NCI-H748 treated with DMSO at 0.1 percent for 48 hours (cell line): ENCODE measurements at regions not wholly inside any gene's neighbourhood (a gene's known extent, or its start where the extent isn't known, plus 50 kb on each side); places are given as distances from the start of the nearest gene placed in this dataset.

Source experiments
- DNase-seq: peaks from one replicate; lab custom pipeline; 2025; lab: John Stamatoyannopoulos, UW

DNA sequence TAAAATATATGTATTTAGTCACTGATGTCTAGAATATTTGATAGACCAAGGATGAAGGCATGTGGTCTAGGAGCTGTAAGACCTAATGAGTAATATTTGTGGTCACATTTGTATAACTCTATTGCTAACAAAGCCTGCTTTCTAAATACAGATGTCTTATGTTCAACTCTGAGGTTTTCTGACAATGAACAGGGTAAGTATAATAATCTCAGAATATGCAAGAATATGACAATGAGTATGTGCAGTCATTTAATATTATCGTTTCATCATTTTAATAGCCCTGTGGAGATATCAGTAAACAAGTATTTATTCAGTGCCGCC is 389.6 kb downstream of the LRIG3 start:
- DNase-seq, result no peak

DNA sequence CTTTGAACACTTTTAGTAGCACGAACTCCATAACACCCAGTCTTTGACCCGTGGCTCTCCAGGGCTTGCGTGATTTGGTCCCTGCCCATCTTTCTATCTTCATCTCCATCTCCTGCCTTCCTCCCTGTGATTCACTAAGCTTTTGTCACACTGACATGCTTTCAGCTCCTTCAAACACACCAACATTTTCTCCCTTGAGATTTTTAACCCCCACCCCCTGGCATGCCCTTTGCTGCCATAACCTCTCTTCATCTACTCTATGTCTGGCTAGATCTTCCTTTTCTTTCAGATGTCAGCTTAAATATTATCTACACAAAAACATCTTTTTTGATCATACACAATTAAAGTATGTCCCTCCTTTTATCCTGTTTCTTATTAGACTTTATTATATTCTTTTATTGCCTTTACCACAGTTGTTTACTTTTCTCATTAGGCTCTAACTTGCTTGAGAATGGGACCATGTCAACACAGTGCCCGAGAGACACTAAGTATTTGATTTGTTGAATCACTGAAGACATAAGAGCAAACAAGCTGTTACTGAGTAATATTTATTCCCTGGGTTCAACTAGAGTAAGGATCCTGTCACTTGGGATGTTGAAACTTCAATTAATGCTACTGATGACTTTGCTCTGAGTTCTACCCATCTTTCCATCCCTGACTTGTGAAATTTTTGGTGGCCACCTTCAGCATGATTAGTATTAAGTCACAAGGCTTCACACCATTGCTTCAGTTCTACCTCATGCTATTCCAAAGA is 387.3 kb downstream of the LRIG3 start:
- no peak for DNase-seq

DNA sequence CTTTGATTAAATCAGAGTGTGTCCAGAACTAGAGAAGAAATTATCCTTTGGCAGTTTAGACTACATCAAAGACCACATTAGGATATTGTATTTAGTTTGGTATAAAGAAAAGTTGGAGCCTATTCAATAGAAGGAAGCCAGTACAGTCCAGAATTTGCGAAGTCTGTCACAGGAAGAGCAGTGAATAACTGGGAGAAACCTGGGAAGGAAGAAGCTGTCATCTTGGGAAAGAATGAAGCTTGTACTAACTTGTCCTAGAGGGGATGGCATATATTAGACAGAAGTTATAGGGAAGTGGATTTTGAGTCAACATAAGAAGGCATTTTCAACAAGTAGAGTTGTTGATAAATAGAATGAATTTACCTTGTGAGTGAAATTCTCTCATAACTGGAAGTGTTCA is 386.7 kb downstream of the LRIG3 start:
- DNase-seq, result no peak

DNA sequence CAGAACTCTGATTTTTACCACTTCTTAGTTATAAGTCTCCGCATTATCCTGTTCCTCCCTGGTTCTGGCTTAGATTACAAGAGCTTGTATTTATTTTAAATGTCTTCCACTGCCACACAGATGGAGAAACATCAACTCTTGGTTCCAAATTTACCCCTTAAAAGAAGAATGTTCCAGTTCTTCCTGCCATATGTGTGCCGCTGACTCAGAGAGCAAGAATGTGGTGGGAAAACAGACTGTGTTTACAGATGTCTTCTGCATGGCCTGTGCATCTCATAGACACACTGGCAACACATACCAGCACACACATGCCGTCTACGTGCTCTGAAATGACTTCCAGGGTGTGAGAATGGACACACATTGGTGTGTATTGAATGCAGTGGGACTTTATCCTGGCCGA is 383.0 kb downstream of the LRIG3 start:
- DNase-seq, result no peak

DNA sequence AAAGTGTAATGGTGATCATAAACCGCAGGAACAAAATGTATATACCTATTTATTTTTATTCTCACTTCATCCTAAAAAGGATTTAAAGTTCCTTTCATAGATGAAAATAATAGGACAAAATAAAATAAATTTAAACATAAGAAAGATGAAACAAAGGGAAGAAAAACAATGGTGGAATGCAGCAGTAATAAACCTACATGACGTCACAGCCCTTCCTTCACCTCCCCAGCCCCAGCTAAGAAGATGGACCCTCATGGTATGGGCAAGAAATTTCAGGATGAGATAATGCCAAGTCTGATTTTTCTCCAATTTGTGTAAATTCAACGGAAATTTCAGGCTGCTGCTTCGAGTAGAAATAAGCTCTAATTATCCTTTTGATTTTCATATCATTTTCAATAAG is 381.0 kb downstream of the LRIG3 start:
- DNase-seq, result no peak

DNA sequence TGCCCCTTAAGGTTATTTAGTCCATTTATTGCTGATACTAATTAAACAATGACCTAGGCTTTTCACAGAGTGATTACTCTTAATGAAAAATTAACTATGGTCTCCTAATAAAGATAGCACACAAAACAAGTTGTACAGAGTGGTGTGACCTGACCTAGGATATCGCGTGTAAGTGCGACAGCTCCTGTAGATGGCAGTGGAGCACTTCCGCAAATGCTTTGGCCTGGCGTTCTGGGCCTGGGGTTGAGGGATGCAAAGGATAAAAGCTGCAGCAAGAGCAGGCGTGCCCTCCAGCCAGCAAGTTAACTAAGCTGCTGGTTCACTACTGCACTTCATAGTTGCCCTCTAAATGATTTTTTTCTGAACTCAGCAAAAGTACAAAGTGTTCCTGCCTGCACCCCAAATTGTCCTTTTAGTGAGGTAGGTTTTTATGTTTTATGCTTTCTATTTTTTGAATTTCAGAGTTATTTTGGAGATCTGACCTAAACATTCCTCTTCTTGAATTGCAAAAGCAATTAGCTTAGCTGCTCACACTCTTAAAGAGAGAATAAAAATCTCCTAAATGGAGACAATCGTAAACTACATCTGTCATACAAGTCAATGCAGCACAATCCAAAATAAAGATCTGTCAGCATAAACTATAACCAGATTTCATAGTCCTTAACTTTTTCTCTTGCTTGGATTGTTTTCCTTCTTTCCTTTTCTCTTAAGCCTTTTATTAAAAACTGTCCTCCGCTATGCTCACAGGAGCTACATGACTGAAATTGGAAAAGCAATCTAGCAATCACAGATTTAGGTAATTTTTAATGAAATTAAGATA is 379.6 kb downstream of the LRIG3 start:
- DNase-seq, result peak; percentile 93

DNA sequence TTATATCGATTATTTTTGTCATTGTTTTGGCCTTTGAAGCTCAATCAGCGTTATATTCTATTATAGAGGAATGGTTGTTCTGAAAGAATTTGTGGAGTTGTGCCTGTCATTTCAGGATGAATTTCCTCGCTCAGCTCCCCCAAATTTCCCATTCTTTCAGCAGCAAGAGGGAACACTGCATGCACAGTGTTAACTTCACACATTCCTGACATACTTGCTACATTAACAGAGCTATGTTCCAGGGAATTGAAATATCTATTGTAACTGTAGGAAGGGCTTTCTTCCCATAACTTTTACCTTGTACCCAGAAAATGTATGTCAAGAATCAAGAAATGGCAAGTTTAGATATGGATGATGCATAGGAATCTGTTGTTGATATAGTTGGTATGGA is 379.0 kb downstream of the LRIG3 start:
- no peak for DNase-seq

DNA sequence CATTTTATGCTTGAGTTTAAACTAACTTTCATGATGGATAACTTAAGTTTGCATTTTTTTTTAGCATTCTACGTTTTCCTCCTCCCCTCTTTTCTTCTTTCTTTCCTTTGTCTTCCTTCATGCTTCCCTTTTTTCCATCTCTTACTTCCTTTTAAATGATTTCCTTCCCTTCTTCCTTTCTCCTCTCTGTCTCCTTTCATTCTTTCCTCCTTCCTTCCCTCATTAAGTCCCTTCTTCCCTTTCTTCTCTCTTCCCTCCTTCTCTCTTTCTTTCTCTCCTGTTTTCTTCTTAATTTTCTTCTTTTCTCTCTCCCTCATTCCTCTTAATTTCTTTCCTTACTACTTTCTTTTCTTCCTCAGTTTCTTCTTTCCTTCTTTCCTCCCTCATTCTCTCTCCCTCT is 376.0 kb downstream of the LRIG3 start:
- no peak for DNase-seq

DNA sequence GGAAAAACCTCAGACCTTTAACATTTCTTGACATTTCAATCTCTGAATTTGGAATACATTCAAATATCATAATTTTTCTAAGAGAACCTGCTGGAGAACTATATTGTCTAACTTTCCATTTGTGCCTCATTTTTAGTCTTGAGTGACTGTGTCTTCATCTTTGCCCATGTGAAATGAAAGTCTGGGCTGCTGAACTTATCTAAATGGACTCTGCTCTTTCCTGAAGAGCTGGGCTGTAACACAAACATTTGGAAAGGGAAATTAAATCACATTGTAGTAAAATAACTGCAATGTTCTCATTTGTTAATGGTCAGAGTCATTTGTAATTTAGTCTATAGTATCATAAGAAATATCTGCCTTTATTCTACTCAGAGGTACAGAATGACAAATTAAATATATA is 373.1 kb downstream of the LRIG3 start:
- no peak for DNase-seq

DNA sequence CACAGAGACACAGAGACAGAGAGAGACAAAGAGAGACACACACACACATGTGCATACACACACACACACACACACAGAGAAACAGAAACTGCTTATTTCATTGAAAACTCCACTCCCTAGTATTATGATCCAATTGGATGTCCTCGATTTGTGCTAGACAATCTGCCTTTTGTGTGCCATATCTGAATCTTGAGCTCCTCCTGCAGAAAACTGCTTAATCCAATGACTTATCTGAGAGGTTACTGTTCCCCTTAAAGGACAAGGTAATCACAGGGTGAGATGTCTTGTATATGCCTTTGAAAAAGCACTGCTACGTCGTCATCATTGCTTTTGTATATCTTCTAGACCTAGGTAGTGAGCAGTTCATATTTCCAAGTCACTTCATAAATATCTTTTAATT is 371.5 kb downstream of the LRIG3 start:
- no peak for DNase-seq

DNA sequence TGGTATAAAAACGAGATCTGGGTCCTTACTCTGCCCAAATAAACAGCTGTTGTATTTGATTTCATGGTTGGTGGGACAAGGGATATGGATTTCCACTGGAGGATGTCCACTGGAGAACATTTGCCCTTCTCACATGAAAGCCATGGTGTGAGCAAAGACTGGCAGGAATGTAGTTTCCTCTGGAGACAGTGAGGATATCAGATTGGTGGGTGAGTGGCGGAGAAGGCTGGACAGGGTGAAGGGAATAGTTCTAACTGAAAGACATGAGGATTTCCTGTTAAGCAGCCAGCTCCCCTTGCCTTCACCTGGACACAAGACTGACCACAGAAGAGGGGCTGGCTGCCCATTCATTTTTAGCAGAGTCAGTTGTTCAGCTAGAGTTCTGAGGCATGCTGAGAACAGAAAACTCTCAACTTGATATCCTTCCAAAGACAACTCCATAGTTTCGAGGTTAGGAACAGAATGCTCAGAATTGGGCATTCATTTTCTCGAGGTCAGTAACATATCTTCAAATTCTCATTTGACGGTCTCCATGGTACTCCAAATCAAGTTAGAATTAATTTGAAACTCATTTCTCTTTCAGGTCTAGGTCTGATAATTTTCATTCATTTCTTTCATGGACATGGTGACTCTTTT is 365.7 kb downstream of the LRIG3 start:
- no peak for DNase-seq

DNA sequence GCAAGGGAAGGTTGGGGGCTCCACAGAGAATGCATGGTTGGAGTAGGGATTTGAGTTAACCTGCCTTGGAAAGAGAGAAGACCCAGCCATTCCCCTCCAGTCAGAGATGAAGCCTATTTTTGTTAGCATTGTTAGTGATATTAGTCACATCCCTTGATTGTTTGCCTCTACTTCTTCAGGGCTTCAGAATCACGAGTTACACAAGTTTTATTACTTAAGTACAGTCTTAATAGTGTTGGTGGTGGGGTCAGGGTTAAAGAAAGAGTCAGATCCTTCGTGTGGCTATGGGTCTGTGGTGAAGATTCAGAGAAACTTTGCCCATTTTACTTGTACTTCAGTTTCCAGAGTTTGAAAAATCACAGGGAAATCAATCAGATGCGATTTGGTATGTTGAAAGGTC is 363.1 kb downstream of the LRIG3 start:
- no peak for DNase-seq

DNA sequence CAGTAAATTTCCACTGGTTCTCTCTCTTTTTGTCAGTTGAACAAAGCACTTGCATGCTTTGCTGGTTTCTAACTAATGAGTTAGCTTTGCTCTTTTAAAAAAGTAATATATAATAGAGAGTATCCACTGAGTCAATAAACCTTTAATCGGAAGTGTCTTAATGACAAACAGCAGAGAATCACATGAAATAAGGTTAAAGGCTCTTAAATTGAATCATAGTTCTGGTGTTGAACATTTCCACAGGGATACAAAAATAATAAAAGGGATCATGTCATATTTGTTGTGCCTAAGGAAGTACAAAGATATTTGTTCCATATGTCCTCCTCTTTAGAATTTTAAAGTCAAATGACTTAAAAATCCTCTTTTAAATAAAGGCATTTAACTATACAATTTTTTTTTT is 362.6 kb downstream of the LRIG3 start:
- no peak for DNase-seq

DNA sequence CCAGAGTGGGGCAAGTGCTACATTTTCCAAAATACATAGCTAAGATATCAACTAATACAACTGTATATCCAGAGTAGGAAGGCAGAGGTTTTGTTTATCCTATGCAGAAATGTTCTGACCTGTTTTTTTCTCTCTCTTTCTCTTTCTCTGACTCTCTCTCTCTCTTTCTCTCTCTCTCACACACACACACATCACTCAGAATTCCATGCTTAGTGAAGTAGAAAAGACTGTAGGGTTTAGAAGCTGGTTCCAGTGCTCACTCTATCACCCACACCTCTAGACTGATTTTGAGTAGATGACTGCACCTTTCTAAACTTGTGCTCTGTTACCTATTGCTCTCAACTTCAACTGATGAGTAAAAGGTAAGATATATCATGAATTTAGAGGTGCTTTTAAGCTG is 356.7 kb downstream of the LRIG3 start:
- no peak for DNase-seq

DNA sequence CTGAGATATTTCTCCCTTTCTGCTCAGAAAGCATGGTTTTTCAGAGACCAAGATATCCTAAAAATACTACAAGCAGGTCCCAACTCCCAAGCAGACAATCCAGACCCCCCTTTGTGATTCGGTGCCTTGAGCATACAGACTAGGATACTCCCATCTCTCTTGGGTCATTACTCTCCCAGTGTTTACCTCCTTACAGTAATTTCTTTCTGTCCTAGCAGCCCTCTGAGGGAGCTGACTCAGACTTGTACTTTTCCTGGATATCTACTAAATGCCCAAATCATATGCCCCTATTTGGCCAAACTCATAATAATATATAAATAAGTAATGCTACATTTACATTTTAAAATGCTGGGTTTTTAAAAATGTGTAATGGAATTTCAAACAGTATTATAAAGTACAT is 355.6 kb downstream of the LRIG3 start:
- DNase-seq, result no peak

DNA sequence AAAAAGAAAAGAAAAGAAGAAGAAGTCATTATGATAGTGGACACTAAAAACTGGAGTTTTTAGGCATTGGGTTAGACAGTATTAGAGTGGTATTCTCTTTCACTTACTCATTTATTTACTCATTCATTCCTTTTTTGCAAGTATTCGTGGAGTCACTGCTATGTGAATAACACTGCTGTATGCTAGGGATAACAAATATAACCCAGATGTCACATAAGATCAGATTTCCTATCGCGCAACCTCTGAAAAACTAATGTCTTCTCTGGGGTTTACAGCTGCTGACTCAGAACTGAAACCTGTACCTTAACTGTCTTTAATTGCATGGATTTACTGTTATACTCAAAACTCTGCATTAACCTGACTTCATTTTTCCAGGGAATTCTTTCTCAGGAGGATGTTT is 353.7 kb downstream of the LRIG3 start:
- no peak for DNase-seq

DNA sequence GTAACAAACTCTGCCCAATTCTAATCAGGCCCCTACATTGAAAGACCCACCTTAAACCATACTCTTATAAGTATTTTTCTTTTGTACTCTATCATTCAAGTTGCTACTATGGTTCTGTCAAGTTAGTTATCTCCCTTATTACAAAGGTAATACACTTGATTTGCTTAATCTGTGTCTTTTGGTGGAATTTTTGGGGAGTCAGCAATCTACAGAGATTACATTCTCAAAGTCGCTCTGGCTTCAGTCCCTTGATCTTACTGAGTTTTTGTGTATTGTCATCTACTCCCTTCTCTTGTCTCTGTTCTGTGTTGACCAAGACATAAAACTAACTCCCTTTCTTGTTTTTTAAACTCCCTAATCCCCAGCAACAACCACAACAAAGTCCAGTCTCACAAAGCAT is 353.1 kb downstream of the LRIG3 start:
- no peak for DNase-seq

DNA sequence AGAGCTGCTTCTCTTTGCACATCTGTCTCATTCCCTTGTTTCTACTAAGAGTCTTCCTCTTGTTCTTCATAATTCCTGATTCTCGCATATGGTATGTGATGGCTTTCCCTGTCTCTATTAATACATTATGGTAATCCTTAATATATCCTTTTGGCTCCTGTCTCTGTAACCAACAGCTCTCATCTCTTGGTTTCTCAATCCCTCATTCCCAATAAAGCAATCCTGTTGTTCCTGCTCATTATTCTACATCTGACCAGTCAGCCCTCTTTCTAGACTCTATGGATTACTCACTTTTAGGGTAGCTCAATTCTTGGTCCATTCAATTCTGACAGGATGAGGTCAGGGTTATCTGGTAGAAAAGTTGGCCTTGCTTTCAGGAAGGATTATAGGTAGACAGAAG is 349.9 kb downstream of the LRIG3 start:
- no peak for DNase-seq

DNA sequence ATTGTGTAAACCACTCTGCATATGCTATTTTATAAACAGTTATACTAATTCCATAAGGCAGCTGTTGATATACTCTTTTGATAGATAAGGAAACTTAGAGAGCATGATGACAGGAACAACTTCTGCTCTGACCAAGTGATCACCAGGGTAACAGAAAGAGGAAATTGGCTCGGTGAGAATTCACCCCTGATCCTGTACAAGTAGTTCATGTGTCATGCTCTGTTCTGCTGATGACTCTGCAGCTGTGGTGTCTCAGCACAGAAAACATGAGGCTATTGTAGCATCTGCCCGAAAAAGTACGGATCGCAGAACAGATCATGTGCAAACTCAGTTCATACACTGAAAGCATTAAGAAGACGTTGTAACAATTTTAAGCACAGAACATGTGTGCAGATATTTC is 345.0 kb downstream of the LRIG3 start:
- DNase-seq, result no peak

DNA sequence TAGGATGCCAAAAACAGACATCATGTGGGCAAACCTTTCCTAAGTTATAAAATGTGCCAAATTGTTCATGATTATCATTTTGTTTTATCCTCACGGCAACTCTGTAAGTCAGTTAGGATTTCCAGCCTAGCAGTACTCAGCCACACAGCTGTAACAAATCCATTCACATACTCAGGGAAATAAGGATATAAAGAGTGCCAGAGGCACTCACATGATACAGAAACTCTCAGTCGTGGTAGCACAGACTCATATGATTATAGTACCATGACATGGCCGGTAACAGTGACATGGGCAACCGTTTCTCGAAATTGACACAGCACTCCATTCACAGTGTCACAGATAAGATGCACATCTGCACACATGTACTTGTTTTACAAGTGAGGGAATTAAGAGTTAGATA is 344.2 kb downstream of the LRIG3 start:
- DNase-seq, result no peak

DNA sequence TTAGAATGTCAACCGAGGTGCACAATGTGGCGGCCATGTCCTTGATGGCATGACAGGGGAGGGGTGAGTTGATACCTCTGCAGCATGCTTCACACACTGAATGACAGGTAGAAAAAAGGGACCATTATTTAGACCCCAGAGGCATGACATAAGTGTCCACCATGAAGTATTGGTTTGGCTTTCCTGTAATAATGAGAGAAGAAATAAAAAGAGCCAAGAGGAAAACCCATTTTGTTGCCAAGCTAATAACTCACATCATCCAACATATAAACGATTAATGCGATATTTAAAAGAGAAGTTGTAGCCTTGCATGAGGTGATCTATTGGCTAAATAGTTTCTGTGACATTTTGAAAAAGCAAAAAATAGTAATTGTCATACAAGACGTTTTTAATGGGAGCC is 343.4 kb downstream of the LRIG3 start:
- DNase-seq, result no peak

DNA sequence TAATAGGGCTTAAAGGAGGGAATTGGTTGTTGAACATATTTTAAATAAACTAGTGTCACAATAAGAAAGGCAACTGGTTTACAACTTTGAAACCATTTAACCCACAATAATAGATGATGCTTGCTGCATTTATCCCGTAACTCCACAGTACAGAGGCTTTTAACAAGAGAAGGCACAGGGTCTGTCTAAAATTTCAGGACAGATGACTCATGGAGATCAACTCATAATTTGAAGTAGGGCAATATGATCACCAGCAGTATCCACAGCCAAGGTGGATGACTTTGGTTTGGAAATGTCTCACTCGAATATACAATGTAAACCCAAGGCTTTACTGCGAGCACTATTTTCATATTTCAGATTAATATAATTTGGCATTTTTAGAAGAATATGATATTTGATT is 340.2 kb downstream of the LRIG3 start:
- no peak for DNase-seq

DNA sequence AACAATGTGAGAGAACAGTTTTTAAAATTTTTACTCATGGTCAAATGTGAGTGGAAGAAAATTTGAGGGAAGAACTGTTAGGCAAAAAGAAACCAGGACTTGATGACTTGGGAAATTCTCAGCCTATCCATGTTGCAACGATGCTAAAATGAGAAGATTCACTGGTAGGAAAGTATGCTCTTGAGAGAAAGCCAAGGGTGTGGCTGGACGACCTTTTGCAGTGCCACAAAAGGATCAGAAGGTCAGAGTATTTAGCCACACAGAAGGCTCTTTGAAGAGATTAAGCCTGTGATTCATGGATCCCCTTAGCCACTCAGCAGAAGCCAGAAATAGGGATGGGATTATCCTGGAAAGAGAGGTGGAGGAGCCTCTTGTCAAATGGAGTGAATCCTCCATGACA is 336.8 kb downstream of the LRIG3 start:
- DNase-seq, result no peak

DNA sequence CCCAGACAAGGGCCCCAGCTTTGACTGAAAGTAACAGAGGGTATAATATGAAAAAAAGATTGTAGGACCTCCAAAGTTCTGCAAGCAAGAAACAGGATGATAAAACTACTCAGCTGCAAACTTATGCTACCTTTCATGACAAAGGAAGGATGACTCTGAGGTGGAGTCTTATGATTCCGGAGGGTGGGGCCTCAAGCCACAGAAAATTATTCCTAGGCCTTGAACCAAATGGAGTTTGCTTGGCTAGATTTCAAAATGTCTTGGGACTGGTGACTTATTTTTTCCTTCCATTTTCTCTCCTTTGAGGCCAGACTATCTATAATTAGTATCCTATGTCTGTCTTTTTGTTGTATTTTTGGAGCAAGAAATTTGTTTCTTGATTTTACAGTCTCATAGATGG is 336.4 kb downstream of the LRIG3 start:
- DNase-seq, result no peak
